Activated T-helper 17 cell treated with anti-CD3 and anti-CD28 coated beads, Interleukin-2, amount 50 U/mL, for 72 hours (primary cell): ENCODE measurements at regions not wholly inside any gene's neighbourhood (a gene's known extent, or its start where the extent isn't known, plus 50 kb on each side); places are given as distances from the start of the nearest gene placed in this dataset.

ENCODE experiments used
- ATAC-seq: fragments of 150-1000 bp; cut with Tn5 transposase; replicated peaks from 2 replicates; pipeline ENCODE4 v1.10.0; 2021; ENCODE audit warnings: mild to moderate bottlenecking, moderate library complexity
- H3K27ac Mint-ChIP-seq: one replicate; pipeline ENCODE4 v1.8.0; 2022; ENCODE audit warnings: mixed read lengths
- H3K27me3 Mint-ChIP-seq: one replicate; pipeline ENCODE4 v1.8.0; 2022; ENCODE audit warnings: mixed read lengths
- H3K36me3 Mint-ChIP-seq: one replicate; pipeline ENCODE4 v1.8.0; 2022; ENCODE audit warnings: low read depth, mild to moderate bottlenecking, mixed read lengths
- H3K4me1 Mint-ChIP-seq: one replicate; pipeline ENCODE4 v1.8.0; 2022; ENCODE audit warnings: mixed read lengths
- H3K4me3 Mint-ChIP-seq: one replicate; pipeline ENCODE4 v1.8.0; 2022; ENCODE audit warnings: mild to moderate bottlenecking, mixed read lengths
- H3K9me3 Mint-ChIP-seq: one replicate; pipeline ENCODE4 v1.8.0; 2022; ENCODE audit warnings: mixed read lengths

- no peak for ATAC-seq
- no peaks in the 10 kb centered on the region for H3K36me3 Mint-ChIP-seq
- no peaks in the 10 kb centered on the region for H3K4me1 Mint-ChIP-seq
These were observed 416.1 kb upstream of the TRPC7 start for GRCh38 chr5:136781464-136781863.

GRCh38 chr5:136780518-136780917 lies 415.2 kb upstream of the TRPC7 start:
- H3K4me1 Mint-ChIP-seq: no peaks in the 10 kb centered on the region
- H3K36me3 Mint-ChIP-seq: no peaks in the 10 kb centered on the region
- H3K27me3 Mint-ChIP-seq: no peaks in the 10 kb centered on the region
- no peak overlapping the region for H3K4me3 Mint-ChIP-seq
- H3K27ac Mint-ChIP-seq: no peak overlapping the region
- peaks cover 9% of the 10 kb centered on the region for H3K9me3 Mint-ChIP-seq
- no peak for ATAC-seq

More at GRCh38 chr5:136781464-136781863, 416.1 kb upstream of the TRPC7 start:
- no peak overlapping the region for H3K4me3 Mint-ChIP-seq
- H3K9me3 Mint-ChIP-seq: peaks cover 5% of the 10 kb centered on the region
- H3K27me3 Mint-ChIP-seq: no peaks in the 10 kb centered on the region
- H3K27ac Mint-ChIP-seq: no peak overlapping the region

DNA sequence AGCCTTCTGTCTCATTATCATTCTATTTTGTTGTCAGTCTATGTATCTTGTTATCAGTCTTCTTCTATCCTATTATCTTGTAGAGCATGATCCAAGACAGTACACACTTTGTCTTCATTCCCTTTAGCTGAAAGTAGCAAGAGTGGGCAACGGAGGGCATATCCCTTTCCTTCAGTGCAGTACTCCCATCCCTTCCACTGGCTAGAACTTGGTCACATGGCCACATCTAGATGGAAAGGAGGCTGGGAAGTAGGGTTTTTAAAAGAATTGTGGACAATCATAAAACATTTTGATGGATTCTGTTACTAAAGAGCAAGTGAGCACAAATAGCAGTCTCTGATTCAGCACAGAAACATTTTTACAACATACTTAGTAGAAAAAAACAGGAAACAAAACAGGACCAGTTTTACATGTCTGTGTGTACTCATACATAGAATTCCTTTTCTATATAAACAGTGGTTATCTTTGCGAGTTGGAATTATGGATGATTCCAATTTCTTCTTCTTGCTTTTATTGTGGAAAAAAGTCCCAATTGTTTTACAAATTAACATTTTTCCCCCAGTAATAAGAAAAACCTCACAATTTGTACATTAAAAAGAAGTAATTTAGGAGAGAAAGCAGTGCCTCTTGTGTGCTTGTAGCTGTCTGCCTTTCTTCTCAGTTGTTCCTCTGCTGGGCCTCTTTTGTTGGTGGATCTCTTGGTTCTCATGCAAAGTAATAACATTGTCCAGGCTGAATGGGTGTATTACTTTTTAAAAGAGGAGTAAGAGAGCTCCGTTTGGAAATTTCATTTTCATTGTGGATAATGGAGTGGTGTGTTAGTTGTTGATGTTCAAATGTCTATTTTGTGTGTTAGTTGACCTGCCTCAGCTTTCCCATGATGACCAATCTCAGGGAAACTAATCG lies 410.9 kb upstream of the TRPC7 start:
- Mint-ChIP-seq H3K27me3 (no peaks in the 10 kb centered on the region), H3K4me1 (no peaks in the 10 kb centered on the region), H3K36me3 (no peaks in the 10 kb centered on the region), H3K27ac (no peak overlapping the region), H3K9me3 (peaks cover 4% of the 10 kb centered on the region), H3K4me3 (no peak overlapping the region)
- ATAC-seq: no peak

DNA sequence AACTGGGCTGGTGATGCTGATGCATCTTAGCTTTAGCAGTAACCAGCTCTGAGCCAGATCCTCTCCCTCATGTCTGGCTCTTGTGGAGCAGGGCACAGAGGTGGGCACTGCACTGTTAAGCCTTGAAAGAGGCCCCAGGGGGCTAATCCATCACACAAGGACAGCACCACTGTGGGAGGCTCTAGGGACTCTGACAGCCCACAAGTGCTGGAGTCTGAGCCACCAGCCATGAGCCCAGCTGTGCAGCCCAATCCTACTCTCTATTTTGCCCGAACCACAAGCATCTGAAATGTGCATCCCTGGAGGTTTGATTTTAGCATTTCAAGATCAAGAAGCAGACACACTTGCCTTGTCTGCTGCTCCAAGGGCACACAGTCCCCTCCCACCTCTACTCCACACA lies 407.1 kb upstream of the TRPC7 start:
- no peak overlapping the region for H3K4me3 Mint-ChIP-seq
- no peaks in the 10 kb centered on the region for H3K4me1 Mint-ChIP-seq
- peaks cover 4% of the 10 kb centered on the region for H3K9me3 Mint-ChIP-seq
- H3K27me3 Mint-ChIP-seq: no peaks in the 10 kb centered on the region
- no peak overlapping the region for H3K27ac Mint-ChIP-seq
- no peak for ATAC-seq
- H3K36me3 Mint-ChIP-seq: no peaks in the 10 kb centered on the region

DNA sequence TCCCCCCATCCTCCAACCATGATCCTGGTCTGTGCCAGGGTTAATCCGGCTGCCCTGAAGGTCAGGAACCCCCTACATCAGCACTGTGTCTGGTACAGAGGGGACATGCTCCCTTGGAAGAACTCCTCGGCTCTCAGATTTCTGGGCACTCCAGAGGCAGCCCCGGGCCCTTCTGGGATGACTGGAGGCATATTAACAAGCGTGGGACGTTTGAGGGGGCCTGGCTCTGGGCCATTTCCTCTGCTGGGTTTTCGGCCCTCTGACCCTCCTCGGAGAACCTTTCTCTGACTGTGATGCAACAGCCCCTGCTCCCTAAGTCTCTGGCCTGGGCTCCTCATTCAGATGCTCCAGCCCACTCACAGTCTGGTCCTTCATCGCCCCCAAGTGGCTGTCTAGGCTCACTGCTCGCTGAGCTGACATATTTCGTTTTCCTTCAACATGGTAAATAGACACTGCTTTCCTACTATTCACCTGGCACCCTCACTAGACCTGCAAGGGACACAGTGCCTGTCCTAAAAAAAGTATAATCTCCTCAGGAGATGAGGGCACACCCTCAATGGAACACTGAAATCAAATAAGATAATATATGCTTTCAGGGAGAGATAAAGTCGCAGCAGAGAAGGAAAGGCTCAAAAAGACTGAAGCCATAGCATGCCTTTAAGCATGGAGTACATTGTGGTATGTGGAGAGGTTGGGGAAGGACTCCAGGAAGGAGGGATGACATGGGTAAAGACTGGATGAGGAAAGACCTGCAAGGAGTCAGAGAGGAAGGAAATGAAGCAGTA lies 404.7 kb upstream of the TRPC7 start:
- Mint-ChIP-seq H3K9me3 (no peaks in the 10 kb centered on the region), H3K27me3 (no peaks in the 10 kb centered on the region), H3K4me1 (no peaks in the 10 kb centered on the region), H3K4me3 (no peak overlapping the region), H3K27ac (no peak overlapping the region), H3K36me3 (no peaks in the 10 kb centered on the region)
- no peak for ATAC-seq

GRCh38 chr5:136769093-136769492 lies 403.7 kb upstream of the TRPC7 start:
- ATAC-seq: no peak
- no peaks in the 10 kb centered on the region for H3K4me1 Mint-ChIP-seq
- no peak overlapping the region for H3K4me3 Mint-ChIP-seq
- H3K9me3 Mint-ChIP-seq: no peaks in the 10 kb centered on the region
- H3K27me3 Mint-ChIP-seq: no peaks in the 10 kb centered on the region
- H3K27ac Mint-ChIP-seq: no peak overlapping the region
- H3K36me3 Mint-ChIP-seq: no peaks in the 10 kb centered on the region

- no peak overlapping the region for H3K4me3 Mint-ChIP-seq
- H3K9me3 Mint-ChIP-seq: no peaks in the 10 kb centered on the region
- peak; percentile 23 for ATAC-seq
- H3K27me3 Mint-ChIP-seq: no peaks in the 10 kb centered on the region
- no peaks in the 10 kb centered on the region for H3K4me1 Mint-ChIP-seq
- no peaks in the 10 kb centered on the region for H3K36me3 Mint-ChIP-seq
- H3K27ac Mint-ChIP-seq: no peak overlapping the region
These were observed 403.1 kb upstream of the TRPC7 start for GRCh38 chr5:136768457-136768856.

DNA sequence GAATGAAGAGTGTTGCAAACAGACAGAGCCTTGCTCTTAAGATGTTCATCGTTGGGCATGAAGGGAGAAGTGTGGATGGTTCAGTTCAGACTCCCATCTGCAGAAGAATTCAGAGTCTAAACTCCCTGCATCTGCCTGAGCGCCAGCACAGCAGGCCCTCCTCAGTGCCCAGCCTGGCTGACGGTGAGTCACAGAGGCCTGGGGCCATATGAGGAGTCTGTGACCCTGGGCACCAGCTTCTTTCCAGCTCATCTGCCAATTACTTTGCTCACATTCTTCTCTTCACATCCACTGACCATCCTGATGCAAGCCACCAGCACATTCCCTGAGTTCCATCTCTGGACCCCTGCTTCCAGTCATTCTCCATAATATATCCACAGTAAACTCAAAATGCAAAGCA lies 401.1 kb upstream of the TRPC7 start:
- Mint-ChIP-seq H3K36me3 (no peaks in the 10 kb centered on the region), H3K27me3 (no peaks in the 10 kb centered on the region), H3K9me3 (no peaks in the 10 kb centered on the region), H3K4me3 (no peak overlapping the region), H3K27ac (no peak overlapping the region), H3K4me1 (no peaks in the 10 kb centered on the region)
- no peak for ATAC-seq

DNA sequence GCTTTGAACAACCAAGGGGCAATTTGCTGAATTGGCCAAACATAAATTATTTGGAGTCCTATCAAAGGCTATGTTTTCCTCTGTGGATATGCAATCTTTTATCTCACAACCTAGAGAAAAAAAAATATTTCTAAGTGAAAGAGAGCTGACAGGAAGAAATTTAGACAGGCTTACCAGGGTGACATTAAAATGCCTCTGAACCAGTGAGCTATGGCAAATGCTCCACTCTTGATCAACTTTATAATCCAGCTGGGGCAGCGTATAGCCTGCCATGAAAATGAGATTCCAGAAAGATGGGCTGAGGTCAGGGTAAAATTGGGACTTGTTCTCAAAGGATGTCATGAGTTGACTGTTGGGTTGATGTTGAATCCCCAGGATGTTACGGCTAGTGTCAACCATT lies 399.3 kb upstream of the TRPC7 start:
- Mint-ChIP-seq H3K36me3 (no peaks in the 10 kb centered on the region), H3K4me3 (no peak overlapping the region), H3K9me3 (no peaks in the 10 kb centered on the region), H3K27me3 (no peaks in the 10 kb centered on the region), H3K27ac (no peak overlapping the region), H3K4me1 (no peaks in the 10 kb centered on the region)
- ATAC-seq: no peak

DNA sequence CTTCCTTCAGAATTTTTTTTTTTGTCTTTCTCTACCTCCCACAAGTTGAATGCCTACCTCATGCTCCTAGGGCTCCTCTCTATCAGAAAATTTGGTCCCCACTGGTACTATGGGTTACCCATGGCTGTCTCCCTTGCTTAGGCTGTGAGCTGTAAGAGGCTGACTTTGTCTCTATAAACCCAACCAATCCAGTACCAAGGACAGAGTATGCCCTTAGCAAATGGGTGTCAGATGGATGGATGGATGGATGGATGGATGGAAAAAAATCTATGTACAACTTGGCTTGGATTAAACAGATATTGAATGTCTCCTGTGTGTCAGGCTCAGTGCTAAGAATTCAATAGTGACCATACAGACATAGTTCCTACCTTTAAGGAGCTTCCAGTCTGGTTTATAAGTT lies 398.2 kb upstream of the TRPC7 start:
- H3K4me3 Mint-ChIP-seq: no peak overlapping the region
- no peaks in the 10 kb centered on the region for H3K27me3 Mint-ChIP-seq
- H3K27ac Mint-ChIP-seq: no peak overlapping the region
- no peak for ATAC-seq
- no peaks in the 10 kb centered on the region for H3K36me3 Mint-ChIP-seq
- H3K9me3 Mint-ChIP-seq: no peaks in the 10 kb centered on the region
- no peaks in the 10 kb centered on the region for H3K4me1 Mint-ChIP-seq

- Mint-ChIP-seq H3K4me1 (no peaks in the 10 kb centered on the region), H3K27me3 (peaks cover 5% of the 10 kb centered on the region), H3K36me3 (no peaks in the 10 kb centered on the region), H3K9me3 (peaks cover 5% of the 10 kb centered on the region), H3K27ac (no peak overlapping the region), H3K4me3 (no peak overlapping the region)
- no peak for ATAC-seq
These were observed 388.9 kb upstream of the TRPC7 start for GRCh38 chr5:136754216-136754615.

DNA sequence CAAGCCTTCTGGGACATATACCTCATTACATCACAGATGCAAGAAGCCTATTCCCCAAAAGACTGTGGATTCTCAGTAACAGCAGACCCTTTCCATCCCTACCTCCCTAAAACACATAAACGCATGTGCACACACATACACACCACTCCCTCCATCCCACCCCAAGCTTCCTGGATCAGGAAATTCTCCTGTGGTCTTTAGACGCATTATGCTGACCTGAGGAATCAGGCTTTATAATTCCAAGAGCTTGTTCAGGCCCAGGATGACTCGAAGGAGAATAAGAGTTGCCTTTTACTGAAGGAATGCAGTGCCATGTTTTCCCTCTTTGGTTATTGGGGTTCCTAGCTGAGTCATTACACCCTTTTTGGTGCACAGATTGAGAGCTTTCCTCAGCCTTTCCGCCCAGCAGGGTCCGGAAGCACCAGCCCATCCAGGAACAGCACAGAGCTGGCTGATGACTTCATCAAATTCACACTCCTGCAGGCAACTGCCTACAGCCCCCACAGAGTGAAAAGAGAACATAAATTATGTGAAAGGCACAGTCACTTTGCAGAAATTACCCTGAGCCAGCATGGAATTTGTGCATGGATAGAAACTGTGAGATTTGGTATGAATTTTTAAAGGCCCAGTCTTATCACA lies 385.0 kb upstream of the TRPC7 start:
- Mint-ChIP-seq H3K36me3 (no peaks in the 10 kb centered on the region), H3K27ac (no peak overlapping the region), H3K4me1 (no peaks in the 10 kb centered on the region), H3K9me3 (peaks cover 4% of the 10 kb centered on the region), H3K4me3 (no peak overlapping the region), H3K27me3 (no peaks in the 10 kb centered on the region)
- no peak for ATAC-seq

DNA sequence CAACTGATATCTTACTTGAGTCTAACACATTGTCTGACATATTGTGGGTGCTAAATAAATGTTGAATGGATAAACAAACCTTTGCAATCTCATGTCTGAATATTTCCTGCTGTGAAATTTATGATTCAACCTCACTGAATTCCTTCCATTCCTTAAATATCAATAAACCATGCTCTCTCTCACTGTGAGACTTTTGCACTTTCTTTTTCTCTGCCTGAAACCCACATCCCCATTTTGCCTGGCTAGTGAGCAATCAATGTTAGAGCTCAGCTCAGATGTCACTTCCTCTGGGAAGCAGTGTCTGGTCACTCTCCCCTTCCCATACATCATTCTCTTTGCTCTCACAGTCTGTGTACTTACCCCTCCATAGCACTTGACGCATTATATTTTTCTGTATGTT lies 383.7 kb upstream of the TRPC7 start:
- no peaks in the 10 kb centered on the region for H3K36me3 Mint-ChIP-seq
- no peak overlapping the region for H3K27ac Mint-ChIP-seq
- no peaks in the 10 kb centered on the region for H3K4me1 Mint-ChIP-seq
- no peak for ATAC-seq
- H3K27me3 Mint-ChIP-seq: no peaks in the 10 kb centered on the region
- H3K9me3 Mint-ChIP-seq: peaks cover 7% of the 10 kb centered on the region
- no peak overlapping the region for H3K4me3 Mint-ChIP-seq

GRCh38 chr5:136743052-136743451 lies 377.7 kb upstream of the TRPC7 start:
- Mint-ChIP-seq H3K4me1 (no peaks in the 10 kb centered on the region), H3K9me3 (peaks cover 24% of the 10 kb centered on the region), H3K27ac (no peak overlapping the region), H3K27me3 (peaks cover 1% of the 10 kb centered on the region), H3K36me3 (no peaks in the 10 kb centered on the region), H3K4me3 (no peak overlapping the region)
- ATAC-seq: no peak

- Mint-ChIP-seq H3K27ac (no peak overlapping the region), H3K36me3 (no peaks in the 10 kb centered on the region), H3K9me3 (peaks cover 22% of the 10 kb centered on the region), H3K27me3 (peaks cover 6% of the 10 kb centered on the region), H3K4me3 (no peak overlapping the region), H3K4me1 (no peaks in the 10 kb centered on the region)
- no peak for ATAC-seq
These were observed 374.9 kb upstream of the TRPC7 start for GRCh38 chr5:136740228-136740627.
